ENCODE measurements at regions not wholly inside any gene's neighbourhood (a gene's known extent, or its start where the extent isn't known, plus 50 kb on each side); places are given as distances from the start of the nearest gene placed in this dataset.
A peak's percentile ranks its signal among the peaks of the same experiment; 100 is the strongest.

GRCh38 chr1:106755682-106756406 lies 300.6 kb upstream of the PRMT6 start:
- in situ Hi-C loops (cut with HindIII; ENCODE audit: low pct_ligation_motif_present, low pct_unique_long_range_greater_than_20kb, low sequenced_read_pairs), result no loop called here

GRCh38 chr1:106756752-106757151 lies 299.7 kb upstream of the PRMT6 start:
- DNase-seq, result no peak
- in situ Hi-C loops (cut with HindIII; ENCODE audit: low pct_ligation_motif_present, low pct_unique_long_range_greater_than_20kb, low sequenced_read_pairs), result no loop called here

More at GRCh38 chr1:106755682-106756406, 300.6 kb upstream of the PRMT6 start:
- peak; percentile 59 for DNase-seq

- DNase-seq, result no peak
- in situ Hi-C loops (cut with HindIII; ENCODE audit: low pct_ligation_motif_present, low pct_unique_long_range_greater_than_20kb, low sequenced_read_pairs), result no loop called here
Measured at GRCh38 chr1:106768077-106768476, 288.4 kb upstream of the PRMT6 start.

GRCh38 chr1:106768501-106768900 lies 288.0 kb upstream of the PRMT6 start:
- in situ Hi-C loops (cut with HindIII; ENCODE audit: low pct_ligation_motif_present, low pct_unique_long_range_greater_than_20kb, low sequenced_read_pairs), result no loop called here
- peak; percentile 36 for DNase-seq

- no peak for DNase-seq
- in situ Hi-C loops (cut with HindIII; ENCODE audit: low pct_ligation_motif_present, low pct_unique_long_range_greater_than_20kb, low sequenced_read_pairs), result no loop called here
Measured at GRCh38 chr1:106773206-106773605, 283.3 kb upstream of the PRMT6 start.

- in situ Hi-C loops (cut with HindIII; ENCODE audit: low pct_ligation_motif_present, low pct_unique_long_range_greater_than_20kb, low sequenced_read_pairs), result no loop called here
- DNase-seq, result no peak
Measured at GRCh38 chr1:106780066-106780465, 276.4 kb upstream of the PRMT6 start.

GRCh38 chr1:106780806-106781569 lies 275.5 kb upstream of the PRMT6 start:
- in situ Hi-C loops (cut with HindIII; ENCODE audit: low pct_ligation_motif_present, low pct_unique_long_range_greater_than_20kb, low sequenced_read_pairs), result no loop called here

GRCh38 chr1:106785176-106785575 lies 271.3 kb upstream of the PRMT6 start:
- in situ Hi-C loops (cut with HindIII; ENCODE audit: low pct_ligation_motif_present, low pct_unique_long_range_greater_than_20kb, low sequenced_read_pairs), result no loop called here
- no peak for DNase-seq

More at GRCh38 chr1:106780806-106781569, 275.5 kb upstream of the PRMT6 start:
- no peak for DNase-seq

- DNase-seq, result no peak
- in situ Hi-C loops (cut with HindIII; ENCODE audit: low pct_ligation_motif_present, low pct_unique_long_range_greater_than_20kb, low sequenced_read_pairs), result no loop called here
Measured at GRCh38 chr1:106787520-106787919, 269.0 kb upstream of the PRMT6 start.

GRCh38 chr1:106789686-106790085 lies 266.8 kb upstream of the PRMT6 start:
- DNase-seq, result no peak
- in situ Hi-C loops (cut with HindIII; ENCODE audit: low pct_ligation_motif_present, low pct_unique_long_range_greater_than_20kb, low sequenced_read_pairs), result no loop called here

GRCh38 chr1:106791041-106791440 lies 265.4 kb upstream of the PRMT6 start:
- in situ Hi-C loops (cut with HindIII; ENCODE audit: low pct_ligation_motif_present, low pct_unique_long_range_greater_than_20kb, low sequenced_read_pairs), result no loop called here
- no peak for DNase-seq

- DNase-seq, result no peak
- in situ Hi-C loops (cut with HindIII; ENCODE audit: low pct_ligation_motif_present, low pct_unique_long_range_greater_than_20kb, low sequenced_read_pairs), result no loop called here
Measured at GRCh38 chr1:106793651-106794050, 262.8 kb upstream of the PRMT6 start.

- in situ Hi-C loops (cut with HindIII; ENCODE audit: low pct_ligation_motif_present, low pct_unique_long_range_greater_than_20kb, low sequenced_read_pairs), result no loop called here
- DNase-seq, result peak; percentile 10
Measured at GRCh38 chr1:106798991-106799390, 257.5 kb upstream of the PRMT6 start.

GRCh38 chr1:106802181-106802580 lies 254.3 kb upstream of the PRMT6 start:
- in situ Hi-C loops (cut with HindIII; ENCODE audit: low pct_ligation_motif_present, low pct_unique_long_range_greater_than_20kb, low sequenced_read_pairs), result no loop called here
- no peak for DNase-seq

GRCh38 chr1:106814418-106814817 lies 242.1 kb upstream of the PRMT6 start:
- in situ Hi-C loops (cut with HindIII; ENCODE audit: low pct_ligation_motif_present, low pct_unique_long_range_greater_than_20kb, low sequenced_read_pairs), result no loop called here
- no peak for DNase-seq

GRCh38 chr1:106817575-106817974 lies 238.9 kb upstream of the PRMT6 start:
- DNase-seq, result no peak
- in situ Hi-C loops (cut with HindIII; ENCODE audit: low pct_ligation_motif_present, low pct_unique_long_range_greater_than_20kb, low sequenced_read_pairs), result no loop called here

- in situ Hi-C loops (cut with HindIII; ENCODE audit: low pct_ligation_motif_present, low pct_unique_long_range_greater_than_20kb, low sequenced_read_pairs), result no loop called here
- DNase-seq, result no peak
Measured at GRCh38 chr1:106831511-106831910, 225.0 kb upstream of the PRMT6 start.

GRCh38 chr1:106836708-106837107 lies 219.8 kb upstream of the PRMT6 start:
- in situ Hi-C loops (cut with HindIII; ENCODE audit: low pct_ligation_motif_present, low pct_unique_long_range_greater_than_20kb, low sequenced_read_pairs), result no loop called here
- DNase-seq, result no peak

- DNase-seq, result no peak
- in situ Hi-C loops (cut with HindIII; ENCODE audit: low pct_ligation_motif_present, low pct_unique_long_range_greater_than_20kb, low sequenced_read_pairs), result no loop called here
Measured at GRCh38 chr1:106843518-106843917, 213.0 kb upstream of the PRMT6 start.

GRCh38 chr1:106846656-106847055 lies 209.8 kb upstream of the PRMT6 start:
- in situ Hi-C loops (cut with HindIII; ENCODE audit: low pct_ligation_motif_present, low pct_unique_long_range_greater_than_20kb, low sequenced_read_pairs), result no loop called here
- DNase-seq, result peak; percentile 76

All from ACHN (cell line).